GM18505 (cell line): ENCODE measurements at regions not wholly inside any gene's neighbourhood (a gene's known extent, or its start where the extent isn't known, plus 50 kb on each side); places are given as distances from the start of the nearest gene placed in this dataset.

ENCODE experiments used
- ATAC-seq: cut with Tn5 transposase; IDR thresholded peaks from one replicate; pipeline ENCODE4 v1.9.1; 2021; ENCODE audit not compliant: unreplicated experiment
- POLR2A ChIP-seq: IDR thresholded peaks from 4 replicates; pipeline ENCODE4 v1.6.1; 2011; ENCODE audit warnings: borderline replicate concordance; ENCODE audit not compliant: insufficient read depth, insufficient read length; ENCODE audit errors: extremely low read depth

- TF ChIP-seq POLR2A = no peak
- no peak for ATAC-seq
Observed at GRCh38 chr3:168330983-168331382, 235.3 kb upstream of the GOLIM4 start.

- ATAC-seq = no peak
- TF ChIP-seq POLR2A = no peak
Observed at GRCh38 chr3:168327856-168328255, 232.1 kb upstream of the GOLIM4 start.

GRCh38 chr3:168325684-168326083, 230.0 kb upstream of the GOLIM4 start:
- no peak for TF ChIP-seq POLR2A
- no peak for ATAC-seq

GRCh38 chr3:168322941-168323340, 227.2 kb upstream of the GOLIM4 start:
- no peak for ATAC-seq
- TF ChIP-seq POLR2A = no peak

GRCh38 chr3:168314166-168314565, 218.4 kb upstream of the GOLIM4 start:
- ATAC-seq = no peak
- no peak for TF ChIP-seq POLR2A

GRCh38 chr3:168312984-168313383, 217.3 kb upstream of the GOLIM4 start:
- ATAC-seq = no peak
- TF ChIP-seq POLR2A = no peak

- no peak for TF ChIP-seq POLR2A
- no peak for ATAC-seq
Observed at GRCh38 chr3:168307893-168308292, 212.2 kb upstream of the GOLIM4 start.

GRCh38 chr3:168295027-168295426, 199.3 kb upstream of the GOLIM4 start:
- TF ChIP-seq POLR2A = no peak
- ATAC-seq = no peak

GRCh38 chr3:168292296-168292695, 196.6 kb upstream of the GOLIM4 start:
- TF ChIP-seq POLR2A = no peak
- no peak for ATAC-seq

- ATAC-seq = no peak
- no peak for TF ChIP-seq POLR2A
Observed at GRCh38 chr3:168289471-168290008, 193.8 kb upstream of the GOLIM4 start.

- TF ChIP-seq POLR2A = no peak
- no peak for ATAC-seq
Observed at GRCh38 chr3:168288511-168289401, 193.0 kb upstream of the GOLIM4 start.

GRCh38 chr3:168285506-168285905, 189.8 kb upstream of the GOLIM4 start:
- ATAC-seq = no peak

GRCh38 chr3:168284728-168285127, 189.0 kb upstream of the GOLIM4 start:
- no peak for ATAC-seq
- TF ChIP-seq POLR2A = no peak

More at GRCh38 chr3:168285506-168285905, 189.8 kb upstream of the GOLIM4 start:
- no peak for TF ChIP-seq POLR2A

- TF ChIP-seq POLR2A = no peak
- ATAC-seq = no peak
Observed at GRCh38 chr3:168275662-168276061, 179.9 kb upstream of the GOLIM4 start.
